GM21619 (cell line): ENCODE measurements at regions not wholly inside any gene's neighbourhood (a gene's known extent, or its start where the extent isn't known, plus 50 kb on each side); places are given as distances from the start of the nearest gene placed in this dataset.

Experiments used
- ATAC-seq: cut with Tn5 transposase; IDR thresholded peaks from one replicate; pipeline ENCODE4 v1.9.1; 2021; ENCODE audit not compliant: unreplicated experiment

DNA sequence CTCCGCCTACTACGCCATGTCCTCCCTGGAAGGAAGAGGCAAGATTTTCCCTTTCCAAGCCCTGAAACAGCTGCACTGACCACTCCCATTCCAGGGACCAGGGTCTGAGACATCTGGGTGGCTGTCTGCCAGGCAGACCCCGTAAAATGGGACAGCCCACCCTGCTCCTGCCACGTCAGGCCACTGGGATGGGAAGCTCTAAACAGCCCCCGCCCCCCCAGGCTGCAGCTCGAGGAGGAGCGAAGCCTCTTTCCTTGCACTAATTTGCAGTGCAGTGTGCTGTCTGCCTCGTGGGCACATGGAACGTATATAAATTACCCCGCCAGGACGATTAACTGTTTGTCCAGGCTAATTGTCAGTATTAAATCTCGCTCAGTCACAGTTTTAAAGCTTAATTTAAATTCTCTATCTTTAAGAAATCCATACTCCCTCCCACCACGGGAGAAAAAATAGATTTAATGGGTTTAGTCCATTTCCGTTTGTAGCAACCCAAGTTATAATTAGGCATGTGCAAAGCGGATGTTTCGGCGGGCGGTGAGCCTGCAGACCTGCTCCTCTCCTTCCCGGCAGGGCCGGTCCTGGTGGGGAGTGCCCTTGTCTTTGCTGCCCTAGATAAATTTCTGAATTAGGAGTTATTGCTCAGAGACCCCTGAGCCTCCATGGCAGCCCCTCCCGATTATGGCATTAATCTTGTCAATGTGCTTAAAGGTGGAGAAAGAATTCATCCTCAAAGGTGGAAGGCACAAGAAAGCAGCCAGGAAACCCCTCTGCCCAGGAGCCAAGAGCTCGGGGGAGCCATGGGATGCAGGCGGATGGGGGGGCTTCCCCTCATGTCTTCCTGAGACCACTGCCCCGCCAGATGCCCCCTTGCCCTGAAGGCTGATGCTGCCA, 268.0 kb upstream of the TNRC6C start:
- ATAC-seq, result no peak

DNA sequence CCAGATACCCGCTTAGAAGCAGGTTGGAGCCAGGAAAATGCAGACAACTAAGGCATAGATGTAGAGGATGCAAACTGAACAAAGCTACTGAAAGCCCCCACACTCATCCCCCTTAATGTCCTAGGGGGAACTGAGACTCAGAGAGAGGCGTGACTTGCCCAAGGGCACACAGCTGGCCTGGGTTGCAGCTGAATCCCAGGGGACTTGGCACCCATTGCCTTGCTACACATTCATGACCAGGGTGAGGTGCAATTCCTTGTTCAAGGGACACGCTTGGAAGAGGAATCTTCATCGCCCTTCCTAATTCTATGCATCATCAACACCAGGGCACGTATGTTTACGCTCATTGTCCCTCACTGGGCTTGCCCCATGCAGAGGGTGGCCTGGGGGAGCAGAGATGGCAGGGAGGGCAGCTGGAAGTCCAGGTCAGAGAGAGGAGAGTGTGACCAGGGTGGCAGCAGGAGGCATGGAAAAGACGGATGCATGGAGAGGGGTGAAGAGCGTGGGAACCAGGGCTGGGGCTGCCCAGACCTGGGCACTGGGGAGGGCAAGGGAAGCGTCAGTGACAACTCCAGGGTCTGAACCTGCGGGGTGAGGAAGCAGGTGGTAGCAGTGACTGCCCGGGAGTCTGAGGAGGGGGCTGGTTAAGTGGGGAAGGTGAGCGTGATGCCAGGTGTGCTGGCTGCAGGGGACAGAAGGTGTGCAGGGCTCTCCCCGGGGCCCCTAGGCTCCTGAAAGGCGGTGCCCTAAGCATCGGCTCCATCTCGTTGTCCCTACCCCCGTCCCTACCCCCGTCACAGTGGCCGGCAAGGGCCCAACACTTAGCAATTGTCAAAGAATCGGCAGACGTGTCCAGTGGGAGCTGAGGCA, 267.1 kb upstream of the TNRC6C start:
- no peak for ATAC-seq

DNA sequence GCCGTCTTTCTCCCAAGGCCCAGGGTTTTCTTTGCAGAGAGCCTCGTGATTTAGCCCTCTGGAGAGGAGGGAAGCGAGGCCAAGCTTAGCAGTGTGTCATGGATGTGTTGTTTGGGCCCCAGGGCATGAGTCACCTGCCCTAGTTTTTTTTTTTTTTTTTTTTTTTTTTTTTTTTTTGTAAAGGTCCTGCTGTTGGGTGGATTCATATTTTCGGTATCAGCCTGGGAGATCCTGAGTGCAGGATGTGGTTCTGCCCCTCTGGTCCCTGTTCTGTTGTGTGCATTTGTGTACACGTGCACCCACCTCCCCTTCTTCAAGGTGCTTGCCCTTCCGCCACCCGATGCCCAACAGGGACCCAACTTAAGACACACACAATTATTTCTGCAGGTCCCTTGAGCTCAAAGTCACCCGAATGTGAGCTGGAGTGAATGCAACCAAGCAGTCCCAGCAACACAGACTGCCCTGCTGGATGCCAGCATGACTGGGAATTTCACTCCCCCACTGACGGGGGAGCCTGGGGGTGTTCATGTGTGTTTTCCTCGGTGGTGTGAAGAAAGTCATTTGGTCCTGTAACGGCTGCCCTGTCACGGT, 265.8 kb upstream of the TNRC6C start:
- ATAC-seq, result no peak

DNA sequence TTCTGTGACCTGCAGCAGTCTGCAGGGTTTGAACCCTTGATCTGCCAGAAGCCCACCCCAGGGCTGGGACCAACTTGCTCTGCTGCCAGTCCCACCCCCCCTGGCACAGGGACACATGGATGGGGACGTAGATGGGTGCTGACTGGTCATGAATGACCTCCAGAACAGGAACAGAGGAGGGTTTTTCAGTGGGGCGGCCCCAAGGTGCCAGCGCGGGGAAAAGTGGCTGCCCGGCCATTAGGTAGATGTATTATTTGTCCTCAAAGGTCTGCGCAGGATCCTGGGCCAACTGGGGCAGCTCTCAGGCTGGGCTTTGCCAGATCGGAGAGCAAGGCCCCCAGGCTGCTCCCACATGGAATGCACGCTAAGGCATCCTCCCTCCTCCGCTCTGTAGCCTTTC, 265.2 kb upstream of the TNRC6C start:
- no peak for ATAC-seq

DNA sequence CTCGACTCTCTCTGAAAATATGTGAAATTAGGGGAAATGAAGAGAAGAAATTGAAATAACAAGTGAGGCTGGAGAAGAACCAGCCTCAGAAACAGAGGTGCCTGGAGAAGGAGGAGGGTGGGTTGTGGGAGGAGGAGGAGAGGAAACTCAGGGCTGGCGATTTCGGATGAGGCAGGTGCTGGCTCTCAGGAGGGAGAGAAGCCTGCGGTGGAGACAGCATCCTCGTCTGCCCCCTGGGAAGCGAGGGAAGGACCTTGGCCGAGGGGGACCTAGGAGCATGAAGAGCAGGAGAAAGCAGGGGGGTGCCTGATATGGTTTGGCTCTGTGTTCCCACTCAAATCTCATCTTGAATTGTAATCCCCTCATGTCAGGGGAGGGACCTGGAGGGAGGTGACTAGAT, 264.7 kb upstream of the TNRC6C start:
- ATAC-seq, result no peak

DNA sequence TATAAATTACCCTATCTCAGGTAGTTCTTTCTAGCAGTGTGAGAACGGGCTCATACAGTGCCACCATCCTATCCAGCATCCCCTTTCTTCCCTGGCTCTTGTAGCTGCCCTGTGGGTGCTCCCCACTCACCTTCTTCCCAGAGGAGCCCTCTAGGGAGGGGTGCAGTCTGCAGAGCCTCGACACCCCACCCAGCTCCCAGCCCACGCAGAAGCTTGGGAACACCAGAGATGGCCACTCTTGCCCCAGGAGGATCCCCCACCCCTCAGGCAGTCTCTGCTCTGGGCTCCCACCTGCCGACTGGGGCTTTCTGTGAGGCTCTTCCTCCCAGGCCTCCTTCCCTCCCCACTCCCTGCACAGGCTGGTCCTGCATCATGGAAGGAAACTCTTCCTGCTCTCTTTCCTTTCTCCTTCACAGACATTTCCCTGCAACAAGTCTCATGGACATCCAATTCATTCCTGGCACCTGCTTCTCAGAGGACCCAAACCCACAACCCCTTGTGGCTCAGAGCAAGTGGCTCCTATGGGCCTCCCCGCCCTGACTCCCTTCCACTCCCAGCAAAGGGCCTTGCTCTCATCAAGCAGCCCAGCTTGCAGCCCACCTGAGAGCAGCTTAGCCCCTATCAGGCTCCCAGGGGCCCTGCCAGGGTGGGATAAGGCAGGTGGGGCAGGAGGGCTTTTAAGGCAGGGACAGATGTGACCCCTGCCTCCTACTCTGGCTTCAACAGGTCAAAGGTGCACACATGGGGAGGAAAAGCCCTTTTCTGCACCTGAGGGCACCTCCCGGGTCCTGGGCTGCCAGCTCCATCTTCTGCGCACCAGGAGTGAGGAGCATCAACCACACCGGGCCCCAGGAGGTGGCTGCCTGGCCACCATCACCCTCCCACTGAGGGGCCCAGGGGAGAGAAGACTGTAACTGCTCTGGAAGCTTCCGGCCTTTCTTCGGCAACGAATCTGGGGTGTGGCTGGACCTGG, 263.8 kb upstream of the TNRC6C start:
- ATAC-seq, result no peak

DNA sequence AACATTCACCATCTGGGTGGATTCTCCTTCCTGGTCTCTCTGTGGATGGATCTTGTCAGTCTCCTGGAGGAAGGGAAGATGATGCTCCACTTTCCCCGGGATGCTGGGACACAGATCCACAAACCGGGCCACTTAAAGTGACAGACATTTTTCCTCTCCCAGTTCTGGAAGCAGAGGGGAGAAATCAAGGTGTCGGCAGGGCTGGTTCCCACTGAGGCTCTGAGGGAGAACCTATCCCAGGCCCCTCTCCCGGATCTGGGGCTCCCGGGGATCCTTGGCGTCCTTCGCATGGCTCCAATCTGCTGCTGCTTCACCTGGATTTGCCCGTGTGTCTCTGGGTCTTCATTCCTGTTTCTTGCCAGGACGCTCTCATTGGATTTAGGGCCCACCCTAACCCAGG, 263.1 kb upstream of the TNRC6C start:
- ATAC-seq, result no peak

DNA sequence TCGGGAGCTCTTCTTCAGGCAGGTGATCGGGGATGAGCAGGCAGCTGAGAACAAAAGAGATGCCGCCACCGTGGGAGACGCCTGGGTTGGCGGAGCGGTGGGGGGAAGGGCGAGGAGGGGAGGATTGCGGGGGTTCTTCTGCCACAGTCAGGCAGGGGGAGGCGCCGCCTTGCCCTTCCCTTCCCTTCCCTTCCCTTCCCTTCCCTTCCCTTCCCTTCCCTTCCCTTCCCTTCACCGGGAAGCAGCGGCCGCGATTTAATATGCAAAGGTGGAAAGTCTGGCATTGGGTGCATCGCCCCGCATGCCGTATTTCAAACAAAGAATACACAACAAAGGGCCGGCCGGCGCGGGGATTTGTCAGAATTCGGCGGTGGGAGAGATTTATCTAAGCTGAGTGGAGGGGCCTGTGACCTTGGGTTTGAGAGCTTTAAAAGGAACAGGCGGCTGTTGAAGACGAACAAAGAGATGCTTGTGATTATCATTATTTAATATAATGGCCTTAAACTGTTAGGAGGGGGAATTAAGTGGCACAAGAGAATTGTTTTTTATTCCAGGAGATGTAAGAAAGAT, 262.3 kb upstream of the TNRC6C start:
- ATAC-seq, result no peak

DNA sequence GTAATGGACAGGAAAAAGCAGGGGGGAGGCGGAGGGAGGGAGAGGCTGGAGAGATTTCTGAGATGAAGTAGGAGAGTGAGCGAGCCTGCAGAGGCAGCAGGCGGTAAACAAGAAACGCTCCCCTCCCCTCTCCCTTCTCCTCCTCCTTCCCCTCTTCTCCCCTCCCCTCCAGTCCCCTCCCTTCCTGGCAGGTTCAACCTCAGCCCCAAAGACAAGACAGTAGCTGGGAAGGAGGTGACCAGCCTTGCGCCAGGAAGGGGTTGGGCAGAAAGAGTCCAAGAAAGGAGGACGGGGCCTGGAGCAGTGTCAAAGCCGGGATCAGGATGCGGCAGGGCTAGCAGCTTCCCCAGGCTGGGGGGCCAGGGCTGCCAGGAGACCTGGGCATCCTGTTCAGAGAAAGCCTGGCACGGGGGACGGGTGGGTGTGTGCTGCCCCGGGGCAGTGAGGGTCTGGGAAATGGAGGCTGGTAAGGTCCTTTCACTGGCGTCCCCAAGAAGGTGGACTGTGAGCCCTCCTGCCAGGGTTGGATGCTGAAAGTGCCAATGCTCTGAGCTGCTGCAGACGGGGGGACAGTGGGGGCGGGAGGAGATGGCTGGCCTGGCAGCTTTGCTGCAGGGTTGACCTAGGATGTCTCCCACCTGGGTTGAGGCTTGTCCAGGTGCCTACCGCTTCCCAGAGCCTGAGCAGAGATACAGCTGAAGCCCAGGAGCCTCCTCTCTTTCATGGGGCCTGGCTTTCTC, 261.6 kb upstream of the TNRC6C start:
- ATAC-seq, result no peak

DNA sequence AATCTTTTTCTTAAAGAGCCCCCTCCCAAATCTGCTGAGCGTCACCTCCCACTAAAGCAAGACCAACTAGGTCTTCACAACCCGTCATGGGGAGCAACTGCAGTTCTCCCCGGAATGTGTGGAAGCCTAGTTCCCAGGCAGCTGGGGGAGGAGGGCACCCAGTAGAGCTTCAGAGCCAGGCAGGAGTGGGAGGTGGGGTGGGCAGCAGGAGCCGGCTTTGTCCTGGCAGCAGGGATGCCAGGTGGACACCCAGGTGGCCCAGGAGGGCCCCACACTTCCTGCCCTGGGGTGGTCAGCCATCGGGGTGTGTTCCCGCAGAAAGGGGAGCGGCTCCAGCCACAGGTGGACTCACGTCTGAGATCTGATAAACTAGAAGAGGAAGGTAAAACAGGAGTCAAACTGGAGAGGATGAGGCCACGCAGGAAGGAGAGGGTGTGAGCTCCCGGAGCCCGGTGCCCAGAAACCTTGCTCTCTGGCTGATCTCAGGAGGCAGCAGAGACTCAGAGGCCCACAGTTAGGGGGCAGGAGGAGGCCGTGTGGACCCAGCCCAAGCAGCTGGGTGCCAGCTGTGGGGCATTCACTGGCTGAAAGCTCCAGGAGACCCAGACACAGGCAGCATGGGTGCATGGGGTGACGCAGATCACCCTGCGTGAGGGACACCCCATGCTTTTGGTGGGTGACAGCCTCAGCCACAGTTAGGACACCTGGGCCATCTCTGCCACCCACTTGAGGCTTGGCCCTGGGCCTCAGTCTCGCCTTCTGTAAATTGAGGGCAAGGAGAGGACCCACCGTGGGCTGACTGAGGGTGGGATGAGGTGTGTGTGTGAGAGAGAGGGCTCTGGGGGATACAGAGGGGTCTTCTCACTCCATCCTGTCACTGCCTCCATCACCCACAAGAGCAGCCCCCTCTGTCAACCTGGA, 260.8 kb upstream of the TNRC6C start:
- no peak for ATAC-seq

DNA sequence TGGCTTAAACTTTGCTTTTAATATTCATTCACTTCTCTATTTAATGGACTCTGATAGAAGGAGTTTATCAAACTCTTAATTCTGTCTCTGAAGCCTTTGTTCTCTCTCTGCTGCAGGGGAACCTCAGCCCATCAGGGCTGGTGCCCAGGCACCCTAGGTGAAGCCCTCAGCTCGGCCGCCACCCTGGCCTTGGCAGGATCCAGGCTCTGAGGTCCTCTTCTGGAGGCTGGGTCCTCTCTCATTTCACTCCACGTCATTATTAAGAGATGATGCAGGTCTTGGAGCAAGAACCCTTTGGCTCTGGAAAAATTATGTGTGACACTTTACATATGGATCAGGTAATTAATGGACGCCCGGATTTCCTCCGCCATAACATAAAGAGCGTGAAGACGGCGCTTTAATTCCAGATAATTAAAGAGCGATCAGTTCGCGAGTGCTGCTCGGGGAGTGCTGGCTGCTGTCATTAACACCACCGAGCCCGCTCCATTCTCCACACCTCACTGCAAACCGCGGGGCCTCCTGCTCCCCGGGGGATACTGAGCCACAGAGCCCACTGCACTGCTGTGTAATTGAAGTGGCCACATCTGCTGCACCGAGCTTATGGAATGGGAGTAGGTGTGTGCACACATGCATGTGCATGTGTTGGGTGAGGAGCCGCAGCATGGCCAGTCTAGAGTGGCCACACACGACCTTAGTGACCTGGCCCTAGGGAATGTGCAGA, 259.4 kb upstream of the TNRC6C start:
- ATAC-seq, result no peak

DNA sequence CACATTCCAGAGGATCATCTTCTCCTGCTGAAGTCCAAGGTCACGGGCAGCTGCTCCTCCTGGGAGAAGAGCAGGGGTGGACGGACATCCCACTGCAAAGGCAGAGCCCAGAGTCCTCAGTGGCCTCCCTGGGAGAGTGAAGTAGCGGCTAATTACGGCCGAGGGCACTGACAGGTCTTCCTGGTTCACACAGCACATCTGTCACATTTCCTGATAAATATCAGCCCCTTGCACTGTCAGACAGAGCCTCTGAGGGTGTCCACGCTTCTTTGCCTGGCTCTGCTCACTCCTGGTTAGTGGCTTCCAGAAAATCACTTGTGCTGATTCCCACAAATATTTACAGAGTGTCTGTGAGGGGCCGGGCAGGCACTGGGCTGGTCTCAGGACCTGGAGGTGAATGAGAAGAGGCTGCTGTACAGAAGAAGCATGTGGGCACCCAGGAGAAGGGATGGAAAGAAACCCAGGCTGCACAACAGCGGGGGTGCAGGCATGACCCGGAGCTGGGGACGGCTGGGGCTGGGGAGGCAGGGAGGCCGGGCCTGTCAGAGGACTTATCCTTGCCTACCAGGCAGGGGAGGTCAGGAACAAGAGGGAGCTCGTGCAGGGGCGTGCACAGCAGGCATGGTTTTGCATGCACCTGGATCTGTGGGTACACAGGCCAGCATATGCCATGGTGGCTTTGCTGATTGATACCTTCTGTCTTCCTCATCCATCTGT, 258.2 kb upstream of the TNRC6C start:
- ATAC-seq, result no peak

DNA sequence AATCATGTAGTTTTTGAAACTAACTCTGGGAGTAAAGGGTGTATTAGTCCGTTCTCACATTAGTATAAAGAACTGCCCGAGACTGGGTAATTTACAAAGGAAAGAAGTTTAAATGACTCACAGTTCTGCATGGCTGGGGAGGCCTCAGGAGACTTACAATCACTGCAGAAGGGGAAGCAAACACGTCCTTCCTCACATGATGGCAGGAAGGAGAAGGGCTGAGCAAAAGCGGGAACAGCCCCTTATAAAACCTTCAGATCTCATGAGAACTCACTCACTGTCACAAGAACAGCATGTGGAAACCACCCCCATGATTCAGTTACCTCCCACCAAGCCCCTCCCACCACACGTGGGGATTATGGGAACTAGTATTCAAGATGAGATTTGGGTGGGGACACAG, 256.5 kb upstream of the TNRC6C start:
- no peak for ATAC-seq

DNA sequence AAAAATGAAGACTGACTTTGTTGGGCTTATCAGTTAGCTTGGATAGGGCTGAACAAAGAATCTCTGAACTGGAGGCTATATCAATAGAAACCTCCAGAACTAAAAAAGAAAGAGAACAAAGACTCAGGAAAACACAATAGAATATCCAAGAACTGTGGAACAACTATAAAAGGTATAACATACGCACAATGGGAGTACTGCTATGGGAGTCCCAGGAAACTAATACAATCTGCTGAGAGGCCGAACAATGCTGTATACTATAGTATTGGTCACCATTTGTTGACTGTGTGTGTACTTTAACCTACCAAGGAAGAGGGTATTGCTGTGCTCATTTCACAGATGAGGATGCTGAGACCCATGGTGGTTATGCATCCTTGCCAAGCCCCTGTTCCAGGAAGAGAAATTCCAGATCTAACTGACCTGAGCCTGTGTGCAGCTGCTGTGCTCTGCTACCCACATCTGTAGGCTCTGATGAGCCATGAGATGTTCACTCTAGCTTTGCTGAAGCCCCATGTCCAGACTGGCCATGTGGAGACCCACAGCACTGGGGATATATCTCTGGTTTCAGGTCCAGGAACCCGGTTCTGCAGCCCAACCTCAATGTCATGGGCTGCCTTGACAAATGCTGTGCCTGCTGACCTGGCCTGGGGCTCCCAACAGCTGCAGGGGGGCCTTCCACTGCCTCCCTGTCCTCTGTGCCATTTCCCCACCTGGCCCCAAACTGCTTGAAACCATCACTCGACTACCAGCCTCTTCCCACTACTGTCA, 254.3 kb upstream of the TNRC6C start:
- no peak for ATAC-seq

DNA sequence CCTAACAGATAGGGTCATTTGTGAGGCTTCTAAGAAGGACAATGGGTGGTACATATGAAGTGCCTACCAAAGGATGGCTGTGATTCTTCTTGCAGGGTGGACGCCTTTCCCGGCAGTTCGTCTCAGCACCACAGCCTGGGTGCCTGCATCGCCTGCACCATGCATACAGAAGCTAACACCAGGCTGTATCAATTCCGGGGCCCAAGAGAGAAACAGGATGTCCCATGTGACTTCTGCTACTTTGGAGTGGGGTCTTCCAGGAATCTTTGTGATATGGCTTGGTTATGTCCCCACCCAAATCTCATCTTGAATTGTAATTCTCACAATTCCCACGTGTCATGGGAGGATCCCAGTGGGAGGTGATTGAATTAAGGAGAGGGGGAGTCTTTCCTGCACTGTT, 251.6 kb upstream of the TNRC6C start:
- no peak for ATAC-seq

DNA sequence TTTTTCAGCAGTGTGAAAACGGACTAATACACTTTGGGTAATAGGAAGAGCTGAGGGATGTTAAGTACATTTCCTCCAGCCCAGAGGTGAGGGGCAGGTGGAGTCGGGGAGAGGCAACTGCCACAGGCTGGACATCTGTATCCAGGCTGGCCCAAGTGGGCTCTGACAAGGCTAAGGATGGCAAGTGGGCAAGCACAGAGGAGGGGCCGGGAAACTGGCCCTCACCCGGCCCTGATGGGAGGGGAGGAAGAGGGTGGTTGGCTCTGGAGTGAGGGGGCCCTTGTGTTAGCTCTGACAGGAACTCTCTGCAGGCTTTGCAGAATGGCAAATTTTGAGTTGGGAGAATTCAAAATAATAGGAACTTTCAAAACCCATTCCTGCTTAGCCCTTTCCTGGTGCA, 251.0 kb upstream of the TNRC6C start:
- no peak for ATAC-seq
